HG03159 (cell line): ENCODE measurements at regions not wholly inside any gene's neighbourhood (a gene's known extent, or its start where the extent isn't known, plus 50 kb on each side); places are given as distances from the start of the nearest gene placed in this dataset.
"Not testable (repeated sequence)": the region's sequence is repeated elsewhere in the genome, so short reads cannot be mapped to it uniquely, and the experiment has no call there.

Experiments
- ATAC-seq: cut with Tn5 transposase; IDR thresholded peaks from one replicate; pipeline ENCODE4 v1.9.1; 2021; ENCODE audit warnings: mild to moderate bottlenecking, moderate library complexity; ENCODE audit not compliant: unreplicated experiment

GRCh38 chr2:16102976-16103380 lies 162.6 kb downstream of the MYCN start:
- no peak for ATAC-seq

DNA sequence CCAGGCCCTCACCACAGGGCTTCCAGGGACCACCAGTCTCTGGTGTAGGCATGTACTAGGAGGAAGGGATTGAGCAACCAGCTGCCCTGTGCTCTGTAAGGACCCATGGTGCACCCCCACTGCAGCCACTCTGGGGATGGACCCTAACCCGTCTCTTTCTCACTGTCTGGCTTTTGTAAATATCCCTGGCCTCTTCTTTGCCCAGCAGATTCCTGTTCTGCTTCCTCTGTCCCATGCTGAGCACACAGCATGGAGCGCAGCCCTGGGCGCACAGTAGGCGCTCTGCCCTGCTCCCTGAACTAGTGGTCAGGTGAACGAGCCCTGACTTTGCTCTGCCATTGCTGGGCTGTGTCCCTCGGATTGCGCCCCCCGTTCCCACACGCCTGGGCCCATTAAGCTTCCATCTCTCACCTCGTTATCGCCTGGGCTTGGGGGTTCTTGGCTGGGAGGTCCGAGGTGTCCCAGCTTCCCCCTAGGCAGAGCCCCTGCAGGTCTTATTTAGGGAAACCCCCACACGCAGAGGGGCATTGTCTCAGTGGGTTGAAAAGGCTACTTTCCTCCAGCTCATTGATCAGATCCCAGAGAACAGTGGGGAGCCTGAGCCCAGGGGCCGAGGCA lies 162.1 kb downstream of the MYCN start:
- no peak for ATAC-seq

GRCh38 chr2:16101196-16101595 lies 160.8 kb downstream of the MYCN start:
- no peak for ATAC-seq

DNA sequence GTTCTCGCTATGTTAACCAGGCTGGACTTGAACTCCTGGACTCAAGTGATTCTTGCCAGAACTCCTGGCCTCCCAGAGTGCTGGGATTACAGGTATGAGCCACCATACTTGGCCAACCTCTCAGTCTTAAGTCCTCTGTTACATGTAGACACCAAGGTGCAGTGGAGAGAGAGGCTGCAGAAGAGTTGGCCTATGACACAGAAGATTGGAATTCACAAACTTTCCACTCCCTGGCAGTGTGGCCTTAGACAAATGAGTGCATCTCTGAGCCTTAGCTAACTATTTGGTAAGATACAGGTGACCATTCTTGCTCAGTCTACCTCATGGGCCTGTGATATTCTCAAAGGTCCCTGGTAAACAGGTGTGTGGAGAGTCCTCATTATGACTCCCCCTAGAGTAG lies 159.7 kb downstream of the MYCN start:
- no peak for ATAC-seq

GRCh38 chr2:16099326-16099725 lies 159.0 kb downstream of the MYCN start:
- no peak for ATAC-seq

GRCh38 chr2:16096962-16097361 lies 156.6 kb downstream of the MYCN start:
- no peak for ATAC-seq

DNA sequence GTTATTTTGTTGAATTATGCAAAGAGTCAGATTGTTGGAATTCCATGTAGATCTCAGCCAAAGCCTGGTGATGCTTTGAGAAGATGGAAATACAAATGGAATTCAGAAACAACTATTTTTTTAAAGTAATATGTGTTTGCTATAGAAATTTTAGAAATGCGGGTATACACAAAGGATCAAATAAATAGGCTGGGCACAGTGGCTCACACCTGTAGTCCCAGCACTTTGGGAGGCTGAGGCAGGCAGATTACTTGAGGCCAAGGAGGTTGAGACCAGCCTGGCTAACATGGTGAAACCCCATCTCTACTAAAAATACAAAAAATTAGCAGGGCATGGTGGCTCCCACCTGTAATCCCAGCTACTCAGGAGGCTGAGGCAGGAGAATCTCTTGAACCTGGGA lies 155.1 kb downstream of the MYCN start:
- not testable (repeated sequence) for ATAC-seq

DNA sequence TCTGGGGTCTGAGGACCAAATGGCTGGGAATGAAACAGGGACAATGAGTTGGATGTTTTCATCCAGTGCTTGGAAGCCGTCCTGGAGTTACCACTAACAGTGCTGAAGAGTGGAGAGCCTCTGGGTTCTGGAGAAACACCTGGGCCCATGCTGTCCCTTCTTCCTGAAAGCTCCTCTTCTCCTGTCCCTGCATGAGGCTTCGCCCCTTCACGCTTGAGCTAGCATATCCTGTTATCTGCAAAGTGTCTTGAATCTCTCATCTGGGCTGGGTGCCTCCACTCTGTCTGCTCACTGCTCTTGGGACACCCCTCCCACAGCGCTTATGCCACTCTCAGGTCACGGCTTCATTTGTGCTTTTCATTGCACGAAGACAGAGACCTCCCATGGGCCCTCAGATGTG lies 154.5 kb downstream of the MYCN start:
- ATAC-seq = no peak

- ATAC-seq = no peak
Measured at GRCh38 chr2:16093639-16094529, 153.5 kb downstream of the MYCN start.

- no peak for ATAC-seq
Measured at GRCh38 chr2:16092861-16093638, 152.7 kb downstream of the MYCN start.

DNA sequence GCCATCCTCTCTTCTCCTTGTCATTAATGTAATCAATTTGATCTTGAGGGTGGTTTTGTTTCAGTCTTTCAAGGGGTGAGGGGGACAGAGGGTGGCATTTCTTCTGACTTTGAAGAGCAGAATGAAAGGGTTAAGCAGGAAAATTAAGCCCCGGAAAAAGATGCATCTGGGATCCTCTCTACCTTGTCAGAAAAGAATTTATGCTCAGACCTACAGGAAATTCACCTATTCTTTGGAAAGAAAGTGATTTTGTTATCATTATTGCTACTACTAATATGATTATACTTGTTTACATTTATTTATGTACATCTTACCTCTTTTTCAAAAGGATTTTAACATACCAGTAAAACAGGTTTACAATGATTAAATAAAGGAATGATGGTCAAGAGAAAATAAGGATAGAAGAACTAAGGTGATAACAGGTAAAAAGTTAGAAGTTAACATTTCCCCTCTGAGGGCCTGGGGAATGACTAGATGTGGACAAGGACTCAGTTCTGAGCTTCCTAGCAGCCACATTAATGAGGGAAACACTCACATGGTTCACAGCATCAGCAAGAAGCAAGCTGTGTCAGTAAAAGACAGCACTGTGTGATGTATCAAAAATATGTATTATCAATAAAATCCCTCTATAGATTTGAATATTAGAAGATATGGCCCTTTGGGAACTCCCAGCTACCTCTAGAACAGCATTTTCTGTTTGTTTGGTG lies 151.4 kb downstream of the MYCN start:
- no peak for ATAC-seq

DNA sequence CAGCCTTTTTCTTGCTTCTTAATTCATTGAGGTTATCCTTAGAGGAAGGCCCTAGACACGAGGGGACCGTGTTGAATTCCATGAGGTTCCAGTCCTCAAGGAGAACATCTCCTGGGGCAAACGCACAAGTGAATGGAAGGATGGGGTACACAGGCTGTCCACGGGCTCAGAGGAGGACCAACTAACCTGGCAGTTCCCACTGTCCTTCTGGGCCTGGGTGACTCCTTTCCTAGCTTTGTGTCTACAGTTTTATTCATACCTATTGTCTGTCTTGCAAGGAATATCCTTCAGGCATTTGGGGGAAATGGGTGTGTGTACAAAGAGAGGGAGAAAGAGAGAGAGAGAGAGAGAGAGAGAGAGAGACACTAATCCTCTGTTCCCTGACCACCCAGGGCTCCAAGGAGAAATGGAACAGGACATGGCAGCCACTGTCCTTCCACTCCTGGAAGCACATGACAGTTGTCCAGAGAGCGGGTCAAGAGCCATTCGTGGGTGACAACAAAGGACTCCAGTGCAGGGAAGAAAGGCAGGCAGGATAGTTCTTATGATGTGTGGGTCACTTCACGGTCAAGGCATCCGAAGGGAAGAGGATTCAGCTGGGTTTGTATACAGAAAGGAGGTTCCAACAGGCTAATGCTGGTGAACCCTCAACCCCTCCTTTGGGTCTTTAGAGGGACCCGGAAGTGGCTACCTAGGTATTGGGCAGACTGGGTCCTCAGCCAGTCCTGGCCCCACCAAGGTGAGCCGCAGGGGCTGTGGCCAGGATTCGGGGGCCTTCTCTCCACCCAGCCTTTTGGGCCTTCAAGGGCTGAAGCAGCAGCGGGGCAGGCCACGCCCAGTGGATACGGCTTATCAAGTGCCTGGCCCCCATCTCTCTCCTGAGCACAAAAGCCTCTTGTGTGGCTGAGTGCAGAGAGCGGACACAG lies 150.6 kb downstream of the MYCN start:
- ATAC-seq = no peak

DNA sequence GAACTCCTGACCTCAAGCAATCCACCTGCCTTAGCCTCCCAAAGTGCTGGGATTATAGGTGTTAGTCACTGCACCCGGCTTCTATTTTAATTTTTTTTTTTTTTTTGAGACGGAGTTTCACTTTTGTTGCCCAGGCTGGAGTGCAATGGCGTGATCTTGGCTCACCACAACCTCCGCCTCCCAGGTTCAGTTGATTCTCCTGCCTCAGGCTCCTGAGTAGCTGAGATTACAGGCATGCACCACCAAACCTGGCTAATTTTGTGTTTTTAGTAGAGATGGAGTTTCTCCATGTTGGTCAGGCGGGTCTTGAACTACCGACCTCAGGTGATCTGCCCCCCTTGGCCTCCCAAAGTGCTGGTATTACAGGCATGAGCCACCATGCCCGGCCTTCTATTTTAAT lies 149.1 kb downstream of the MYCN start:
- ATAC-seq = not testable (repeated sequence)

- ATAC-seq = no peak
Measured at GRCh38 chr2:16088802-16089112, 148.4 kb downstream of the MYCN start.

DNA sequence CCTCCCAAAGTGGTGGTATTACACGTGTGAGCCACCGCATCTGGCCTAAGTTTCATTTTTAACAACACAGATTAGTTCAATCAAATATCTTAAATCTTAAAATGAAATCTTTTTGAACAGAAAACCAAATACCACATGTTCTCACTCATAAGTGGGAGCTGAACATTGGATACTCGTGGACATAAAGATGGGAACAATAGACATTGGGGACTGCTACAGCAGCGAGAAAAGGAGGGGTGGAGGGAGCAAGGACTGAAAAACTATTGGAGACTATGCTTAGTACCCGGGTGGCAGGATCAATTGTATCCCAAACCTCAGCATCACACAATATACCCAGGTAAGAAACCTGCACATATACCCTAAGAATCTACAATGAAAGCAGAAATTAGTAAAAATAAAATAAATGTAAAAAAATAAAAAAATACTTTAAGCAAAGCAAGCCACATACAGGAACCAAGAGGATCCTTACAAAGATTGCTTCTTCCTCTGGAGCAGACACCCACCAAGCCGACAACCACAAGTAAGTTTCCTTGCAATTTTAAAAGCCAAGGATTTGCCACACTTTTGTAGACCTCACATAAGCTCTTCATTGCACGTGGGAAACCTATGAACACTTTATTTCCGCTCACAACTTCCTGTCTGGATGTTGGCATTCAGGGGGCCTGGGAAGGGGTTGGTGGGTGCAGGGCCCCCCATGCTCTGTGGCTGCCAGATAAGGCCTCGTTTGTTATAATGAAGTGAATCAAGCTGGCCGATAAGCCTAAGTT lies 147.9 kb downstream of the MYCN start:
- no peak for ATAC-seq

GRCh38 chr2:16086136-16086535 lies 145.8 kb downstream of the MYCN start:
- ATAC-seq = not testable (repeated sequence)

DNA sequence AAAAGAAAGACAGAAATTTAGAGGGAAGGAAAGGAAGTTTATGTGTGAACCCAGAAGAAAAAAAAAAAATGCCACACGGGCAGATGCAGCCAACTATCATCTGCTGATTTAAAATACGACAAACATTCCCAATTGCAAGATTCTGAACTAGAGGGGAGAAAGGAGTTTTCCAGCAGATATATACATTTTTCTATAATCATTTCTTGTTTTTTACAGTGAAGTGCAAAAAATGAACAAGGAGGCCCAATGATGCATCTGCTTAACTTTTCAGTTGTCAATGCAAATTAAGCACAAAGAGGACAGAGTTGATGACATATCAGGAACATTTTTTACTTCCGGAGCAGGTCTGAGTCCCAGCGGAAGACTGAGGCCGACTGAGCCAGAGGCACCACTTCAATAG lies 144.7 kb downstream of the MYCN start:
- ATAC-seq = no peak

GRCh38 chr2:16084274-16084673 lies 143.9 kb downstream of the MYCN start:
- no peak for ATAC-seq

DNA sequence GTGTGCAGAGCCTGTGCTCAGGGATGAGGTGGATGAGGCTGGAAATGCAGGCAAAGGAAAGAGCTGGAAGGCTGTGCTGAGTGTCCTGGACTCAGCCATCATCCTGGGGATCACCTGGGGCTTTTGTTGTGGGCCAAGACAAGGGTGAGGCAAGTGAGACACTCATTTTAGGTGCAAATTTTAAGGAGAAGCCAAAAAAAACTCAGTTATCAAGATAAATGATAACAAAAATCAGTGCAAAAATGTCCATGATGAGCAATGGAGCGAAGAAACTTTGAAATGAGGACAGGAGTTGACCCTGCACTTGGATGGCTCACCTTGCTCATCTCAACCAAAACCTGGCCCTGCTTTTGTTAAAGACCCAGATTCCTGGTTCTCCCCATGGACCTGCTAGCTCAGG lies 141.9 kb downstream of the MYCN start:
- ATAC-seq = no peak
